GM12878 (cell line): ENCODE measurements at regions not wholly inside any gene's neighbourhood (a gene's known extent, or its start where the extent isn't known, plus 50 kb on each side); places are given as distances from the start of the nearest gene placed in this dataset.

Experiments used
- ATAC-seq: fragments of 200-7000 bp; cut with Tn5 transposase; 3 replicates; pipeline ENCODE4 v1.9.1; 2020; ENCODE audit warnings: mild to moderate bottlenecking, moderate library complexity
- BruUV-seq: library from RNA; stranded (reverse); fragments of 400-500 nt; replicated peaks from 2 replicates; lab custom pipeline; 2021; lab: Mats Ljungman, UMichigan
- CTCF ChIA-PET: fragments of 300-600 bp; sonication (Branson Sonifier 250); formaldehyde crosslinking; extraction: SDS; loops from one replicate; lab custom pipeline; 2021; ENCODE audit warnings: inconsistent platforms; lab: Yijun Ruan, JAX
- POLR2A ChIA-PET: fragments of 350-600 bp; formaldehyde crosslinking; extraction: SDS; loops from one replicate; lab custom pipeline; 2021; ENCODE audit warnings: inconsistent platforms; lab: Charles Lee
- RAD21 ChIA-PET: fragments of 300-600 bp; sonication (Branson Sonifier 250); formaldehyde crosslinking; loops from one replicate; lab custom pipeline; 2023; ENCODE audit warnings: antibody characterized with exemption; ENCODE audit not compliant: unreplicated experiment; lab: Charles Lee
- SMC1A ChIA-PET: fragments of 300-600 bp; sonication (Branson Sonifier 250); formaldehyde crosslinking; loops from one replicate; lab custom pipeline; 2023; ENCODE audit not compliant: unreplicated experiment, uncharacterized antibody; lab: Charles Lee
- DNase-seq: peaks from one replicate; pipeline ENCODE4 v3.0.0-alpha.2; 2011; ENCODE audit warnings: low read depth, low spot score
- FAIRE-seq: peaks from 3 replicates; lab custom pipeline; 2011; peaks lifted over from hg19 to GRCh38; lab: Jason Lieb, UNC
- H2AFZ ChIP-seq: 2 replicates; pipeline ENCODE4 v1.6.0; 2011; ENCODE audit warnings: low read depth, low read length, control low read depth; ENCODE audit not compliant: control insufficient read depth
- H3K27ac ChIP-seq: 2 replicates; pipeline ENCODE4 v1.5.1; 2011; ENCODE audit warnings: control low read depth; ENCODE audit not compliant: control insufficient read depth, insufficient read depth
- H3K27me3 ChIP-seq, 2 experiments: replicated peaks in 1 of 2; 2 replicates each; pipeline versions ENCODE4 v1.6.0 to v1.6.1; 2011; ENCODE audit warnings: low read length in 1 of 2; ENCODE audit not compliant: control insufficient read depth in 2 of 2, insufficient read depth in 2 of 2
- H3K36me3 ChIP-seq, 2 experiments: 2 replicates each; pipeline ENCODE4 v1.5.1; 2011; ENCODE audit warnings: low read length in 1 of 2; ENCODE audit not compliant: control insufficient read depth in 2 of 2, insufficient read depth in 2 of 2
- H3K4me1 ChIP-seq: 2 replicates; pipeline ENCODE4 v1.6.1; 2011; ENCODE audit warnings: mild to moderate bottlenecking, low read length, moderate library complexity, mixed read lengths; ENCODE audit not compliant: control insufficient read depth, insufficient read depth
- H3K4me2 ChIP-seq: 2 replicates; pipeline ENCODE4 v1.6.0; 2011; ENCODE audit warnings: control low read depth; ENCODE audit not compliant: control insufficient read depth, insufficient read depth
- H3K4me3 ChIP-seq: fragments of 200-600 bp; sonication (generic); 2 replicates; pipeline ENCODE4 v1.5.1; 2016
- H3K79me2 ChIP-seq: 2 replicates; pipeline ENCODE4 v1.6.0; 2011; ENCODE audit warnings: low read length; ENCODE audit not compliant: control insufficient read depth, insufficient read depth
- H3K9ac ChIP-seq: 2 replicates; pipeline ENCODE4 v1.8.0; 2011; ENCODE audit warnings: low read length, control low read depth, mixed read lengths; ENCODE audit not compliant: control insufficient read depth, insufficient read depth
- H3K9me3 ChIP-seq: replicated peaks from 3 replicates; pipeline ENCODE4 v1.5.1; 2011; ENCODE audit warnings: mild to moderate bottlenecking, low read length; ENCODE audit not compliant: control insufficient read depth, insufficient read depth
- H4K20me1 ChIP-seq: 2 replicates; pipeline ENCODE4 v1.6.0; 2011; ENCODE audit not compliant: control insufficient read depth, insufficient read depth
- HDAC6 ChIP-seq: fragments of 200-600 bp; sonication (generic); IDR thresholded peaks from one replicate; pipeline ENCODE4 v1.8.0; 2017; ENCODE audit warnings: antibody characterized with exemption; ENCODE audit not compliant: unreplicated experiment
- TCF12 ChIP-seq: IDR thresholded peaks from 2 replicates; pipeline ENCODE4 v1.6.1; 2011; ENCODE audit warnings: low read depth, mild to moderate bottlenecking, low read length
- YY1 ChIP-seq: IDR thresholded peaks from 2 replicates; pipeline ENCODE4 v1.6.1; 2011; ENCODE audit warnings: low read depth, mild to moderate bottlenecking, low read length
- ZNF622 ChIP-seq: fragments of 450-650 bp; IDR thresholded peaks from 2 replicates; pipeline ENCODE4 v1.6.1; 2017; ENCODE audit warnings: mild to moderate bottlenecking, inconsistent platforms
- WGBS: methylation state at CpG from one replicate; pipeline ENCODE4 v1.1.6; 2016; ENCODE audit warnings: low lambda C conversion rate; ENCODE audit not compliant: insufficient replicate concordance, insufficient coverage; ENCODE audit errors: missing lambda C conversion rate; 5-methylcytosine and 5-hydroxymethylcytosine counted together
- in situ Hi-C: fragments of 300-500 bp; cut with MboI; formaldehyde crosslinking; loops from 9 replicates; pipeline ENCODE4 v1.14.3; 2018; ENCODE audit warnings: mixed read lengths
- intact Hi-C: fragments of 100-400 bp; cut with micrococcal nuclease; formaldehyde crosslinking; loops from one replicate; pipeline ENCODE4 v1.14.2; 2022; ENCODE audit not compliant: unreplicated experiment

DNA sequence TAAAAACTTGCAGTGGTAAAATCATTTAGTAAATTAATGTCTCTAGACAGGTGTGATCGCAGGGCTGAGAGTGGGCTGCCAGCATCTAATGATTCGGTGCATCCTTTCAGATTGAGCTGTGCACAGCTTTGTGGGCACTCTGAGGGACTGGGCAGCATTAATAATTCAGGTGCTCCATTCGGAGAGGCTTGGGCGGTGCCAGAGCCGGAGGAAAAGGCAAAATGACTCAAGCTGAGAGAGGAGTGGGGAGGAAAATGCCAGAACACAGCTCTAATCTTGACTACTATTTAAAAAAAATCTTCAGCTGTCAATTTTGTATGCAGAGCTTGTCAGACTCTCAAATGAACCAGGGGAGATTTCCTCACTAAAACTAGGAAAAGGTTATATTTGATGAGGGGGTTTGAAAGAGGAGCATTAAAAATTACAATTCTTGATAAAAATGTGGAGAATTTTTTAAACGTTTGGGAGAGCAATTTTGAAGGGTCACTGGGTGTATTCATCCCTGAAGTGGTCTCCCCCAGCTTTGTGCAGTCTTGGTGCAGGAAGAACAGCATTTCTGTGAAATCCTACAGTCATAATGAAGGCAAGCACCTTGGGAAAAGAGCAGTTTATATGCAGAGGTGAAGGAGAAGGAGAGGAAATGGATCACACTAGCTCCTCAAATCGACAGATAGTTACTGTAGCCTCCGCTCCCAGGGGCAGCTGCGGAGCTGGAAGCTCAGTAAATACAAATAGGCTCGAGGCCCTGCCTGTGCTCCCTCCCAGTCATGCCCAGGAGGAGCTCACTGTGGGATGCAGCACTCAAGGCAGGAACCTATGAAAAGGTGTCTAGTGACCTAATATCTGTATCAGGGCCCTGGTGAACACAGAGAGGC is 535.4 kb upstream of the RAB6C start:
- H3K36me3 ChIP-seq, result no peaks in the 10 kb centered on the region
- FAIRE-seq (no peak), DNase-seq (no peak), ATAC-seq (no peak)
- RAD21 ChIA-PET, result no interaction called here
- H3K9me3 ChIP-seq, result no peaks in the 10 kb centered on the region
- H2AFZ ChIP-seq, result peak overlapping the region; percentile 75
- BruUV-seq, result no TSS peak
- CTCF ChIA-PET, result interaction anchor here (1.2 kb wide), 2 partner anchors 25 to 138 kb away, joined by 4 read pairs; no protein-coding TSS in a partner anchor
- H3K4me3 ChIP-seq, result no peak overlapping the region
- H3K4me2 ChIP-seq, result no peak overlapping the region
- POLR2A ChIA-PET, result no interaction called here
- H3K79me2 ChIP-seq, result no peaks in the 10 kb centered on the region
- no peak overlapping the region for H3K27ac ChIP-seq
- in situ Hi-C loops (no loop called here), intact Hi-C loops (no loop called here)
- no peaks in the 10 kb centered on the region for H4K20me1 ChIP-seq
- WGBS, result 20% methylated on average over 10 of the region's 10 CpGs
- SMC1A ChIA-PET, result no interaction called here
- no peak overlapping the region for H3K9ac ChIP-seq
- H3K4me1 ChIP-seq, result no peaks in the 10 kb centered on the region
- TF ChIP-seq ZNF622, result no peak
- TF ChIP-seq, all 136 proteins: peak for 0
- H3K27me3 ChIP-seq, result no peaks in the 10 kb centered on the region

GRCh38 chr2:129444751-129445150 is 534.7 kb upstream of the RAB6C start:
- no peak for ATAC-seq
- DNase-seq, result no peak
- no peak overlapping the region for H3K4me3 ChIP-seq
- H3K4me1 ChIP-seq, result no peaks in the 10 kb centered on the region
- intact Hi-C loops (no loop called here), in situ Hi-C loops (no loop called here)
- no peak overlapping the region for H3K9ac ChIP-seq
- H2AFZ ChIP-seq, result no peak overlapping the region
- ChIA-PET SMC1A (no interaction called here), RAD21 (no interaction called here), CTCF (interaction anchor here (1.2 kb wide), 1 partner anchor 26 kb away, joined by 4 read pairs; no protein-coding TSS in a partner anchor), POLR2A (no interaction called here)
- WGBS, result 78% methylated on average over 6 of the region's 6 CpGs
- no peak for FAIRE-seq
- H3K79me2 ChIP-seq, result no peaks in the 10 kb centered on the region
- H3K9me3 ChIP-seq, result no peaks in the 10 kb centered on the region
- no peak overlapping the region for H3K27ac ChIP-seq
- no peaks in the 10 kb centered on the region for H3K27me3 ChIP-seq
- TF ChIP-seq HDAC6 (no peak), YY1 (no peak), TCF12 (no peak)
- no peak overlapping the region for H3K4me2 ChIP-seq
- no peaks in the 10 kb centered on the region for H4K20me1 ChIP-seq
- no peaks in the 10 kb centered on the region for H3K36me3 ChIP-seq
- no TSS peak for BruUV-seq
